ENCODE measurements at regions not wholly inside any gene's neighbourhood (a gene's known extent, or its start where the extent isn't known, plus 50 kb on each side); places are given as distances from the start of the nearest gene placed in this dataset.
A peak's percentile ranks its signal among the peaks of the same experiment; 100 is the strongest.
"Not testable (repeated sequence)": the region's sequence is repeated elsewhere in the genome, so short reads cannot be mapped to it uniquely, and the experiment has no call there.

DNA sequence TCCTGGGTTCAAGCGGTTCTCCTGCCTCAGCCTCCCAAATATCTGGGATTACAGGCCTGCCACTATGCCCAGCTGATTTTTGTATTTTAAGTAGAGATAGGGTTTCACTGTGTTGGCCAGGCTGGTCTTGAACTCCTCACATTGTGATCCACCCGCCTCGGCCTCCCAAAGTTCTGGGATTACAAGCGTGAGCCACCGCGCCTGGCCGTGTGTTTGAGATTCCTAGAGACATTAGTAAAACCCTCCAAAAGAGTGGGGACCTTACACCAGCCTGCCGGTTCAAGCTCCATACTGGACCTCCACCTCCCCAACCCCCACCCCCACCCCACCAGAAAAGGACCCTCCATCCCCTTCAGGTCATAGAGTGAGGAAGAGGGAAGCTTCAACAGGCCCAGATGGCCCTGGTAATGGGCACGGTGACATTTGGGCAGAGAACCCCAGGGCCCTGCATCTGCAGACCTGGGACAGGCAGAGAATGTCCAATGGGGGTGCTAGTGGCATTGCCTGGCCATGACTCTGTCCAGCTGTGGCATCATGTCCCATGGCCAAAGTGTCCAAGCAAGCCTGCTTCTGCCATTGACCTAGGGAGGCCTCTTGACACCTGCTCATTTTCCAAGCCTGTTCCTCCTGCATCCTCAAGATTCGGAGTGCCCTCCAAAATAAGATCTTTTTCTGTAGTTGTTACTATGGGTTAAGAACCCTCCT lies 108.9 kb upstream of the KLF13 start:
- peak; percentile 1 for DNase-seq (ENCODE audit: low spot score)

DNA sequence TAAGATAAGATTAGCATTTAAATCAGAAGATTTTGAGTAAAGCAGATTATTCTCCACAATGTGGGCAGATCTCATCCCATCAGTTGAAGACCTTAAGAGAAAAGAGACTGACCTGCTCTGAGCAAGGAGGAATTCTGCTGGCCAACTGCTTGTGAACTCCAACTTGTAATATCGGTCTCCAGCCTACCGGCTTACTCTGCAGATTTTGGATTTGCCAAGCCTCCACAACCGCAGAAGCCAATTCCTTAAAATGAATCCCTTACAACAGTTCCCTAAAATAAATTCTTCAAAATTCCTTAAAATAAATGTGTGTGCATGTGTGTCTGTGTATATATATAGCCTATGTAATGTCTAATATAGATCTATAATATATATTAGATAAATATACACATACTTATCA lies 107.4 kb upstream of the KLF13 start:
- peak; percentile 1 for DNase-seq (ENCODE audit: low spot score)

DNA sequence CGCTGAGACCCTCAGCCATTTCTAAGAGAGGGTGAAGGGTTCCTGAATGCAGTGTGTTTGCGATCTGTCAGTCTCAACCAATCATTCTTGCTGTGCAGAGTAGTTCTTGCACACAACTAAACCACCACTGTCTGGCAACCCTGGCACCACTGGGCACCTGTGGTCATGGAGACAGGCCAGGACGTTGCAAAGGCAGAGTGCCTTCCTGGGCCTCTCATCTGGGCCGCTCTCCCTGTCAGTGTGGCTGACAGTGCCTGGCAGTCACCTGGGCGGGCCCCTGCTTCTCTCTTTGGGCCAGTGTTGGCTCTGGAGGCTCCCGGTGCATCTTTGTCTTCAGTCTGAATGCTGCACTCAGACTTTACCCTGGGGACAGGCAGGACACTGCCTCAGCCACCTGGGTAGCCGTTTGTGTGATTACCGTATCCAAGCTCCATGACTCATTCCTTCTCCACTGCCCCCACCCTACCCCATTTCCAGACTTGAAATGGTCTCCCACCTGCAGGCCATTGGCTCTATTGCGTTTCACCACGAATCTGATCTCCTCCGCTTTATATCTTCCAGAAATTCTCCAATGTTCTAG lies 104.6 kb upstream of the KLF13 start:
- no peak for DNase-seq (ENCODE audit: low spot score)

DNA sequence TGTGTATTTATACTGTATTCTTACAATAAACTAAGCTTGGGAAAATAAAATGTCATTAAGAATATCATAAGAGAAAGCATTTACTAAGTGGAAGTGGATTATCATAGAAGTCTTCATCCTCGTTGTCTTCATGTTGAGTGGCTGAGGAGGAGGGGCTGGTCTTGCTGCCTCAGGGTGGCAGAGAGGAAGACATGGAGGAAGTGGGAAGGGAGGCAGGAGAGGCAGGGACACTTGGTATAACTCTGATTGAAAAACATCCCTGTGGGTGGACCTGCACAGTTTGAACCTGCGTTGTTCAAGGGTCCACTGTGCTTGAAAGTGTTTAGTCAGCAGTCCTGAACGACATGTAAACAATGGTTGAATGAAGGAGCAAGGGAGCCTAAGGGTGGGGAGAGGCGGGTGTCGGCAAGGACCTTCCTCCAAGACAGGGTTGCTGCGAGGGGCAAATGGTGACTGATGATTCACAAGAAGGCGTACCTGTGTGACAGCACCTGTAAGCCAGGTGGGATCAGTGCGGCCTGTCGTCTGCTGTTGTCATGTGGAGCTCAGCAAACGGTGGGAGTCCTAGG lies 103.8 kb upstream of the KLF13 start:
- DNase-seq (ENCODE audit: low spot score) = no peak

DNA sequence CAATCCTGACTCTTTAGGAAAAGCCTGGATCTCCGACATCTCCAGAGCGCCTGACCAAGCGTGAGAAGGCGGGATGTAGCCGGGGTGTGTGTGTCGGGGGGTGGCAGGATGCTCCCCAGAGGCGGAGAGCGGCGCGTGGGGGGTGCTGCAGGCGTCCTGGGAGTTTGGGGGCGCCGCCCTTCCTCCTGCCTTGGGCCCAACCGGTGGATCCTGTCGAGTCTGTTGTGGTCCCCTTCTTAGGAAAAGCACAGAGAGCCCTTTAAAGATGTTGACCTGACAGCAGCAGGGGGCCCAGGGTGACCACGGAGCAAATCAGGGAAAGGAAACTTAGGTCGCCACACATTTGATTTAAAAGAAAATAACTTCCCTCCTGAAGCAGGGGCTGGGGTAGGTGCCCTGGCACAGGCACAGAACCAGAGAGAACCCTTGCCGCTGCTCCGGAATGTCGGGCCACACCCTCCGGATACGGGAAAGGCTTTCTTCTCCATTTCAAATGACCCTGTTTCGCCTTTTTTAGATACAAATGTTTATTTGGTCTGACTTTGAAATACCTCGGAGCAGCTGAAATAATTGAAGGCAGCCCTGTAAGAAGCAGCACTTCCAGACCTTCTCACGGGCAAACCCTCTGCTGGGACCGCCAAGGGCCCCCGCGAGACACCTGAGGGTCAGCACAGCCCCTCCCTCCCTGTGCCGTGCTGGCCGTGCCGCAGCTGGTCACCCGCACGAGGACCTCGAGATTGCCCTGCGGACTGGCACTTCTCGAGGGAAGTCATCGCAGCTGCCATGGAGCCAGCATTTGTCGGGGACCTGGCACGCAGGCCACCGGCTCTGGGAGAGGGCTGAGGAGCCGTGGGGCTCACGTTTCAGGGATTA lies 102.9 kb upstream of the KLF13 start:
- no peak for DNase-seq (ENCODE audit: low spot score)

DNA sequence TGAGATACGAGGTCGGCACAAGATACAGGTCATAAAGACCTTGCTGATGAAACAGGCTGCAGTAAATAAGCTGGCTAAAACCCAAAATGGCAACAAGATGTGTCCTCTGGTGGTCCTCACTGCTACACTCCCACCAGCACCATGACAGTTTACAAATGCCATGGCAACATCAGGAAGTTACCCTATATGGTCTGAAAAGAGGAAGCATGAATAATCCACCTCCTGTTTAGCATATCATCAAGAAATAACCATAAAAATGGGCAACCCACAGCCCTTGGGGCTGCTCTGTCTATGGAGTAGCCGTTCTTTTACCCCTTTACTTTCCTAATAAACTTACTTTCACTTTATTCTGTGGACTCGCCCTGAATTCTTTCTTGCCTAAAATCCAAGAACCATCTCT lies 102.0 kb upstream of the KLF13 start:
- not testable (repeated sequence) for DNase-seq (ENCODE audit: low spot score)

DNA sequence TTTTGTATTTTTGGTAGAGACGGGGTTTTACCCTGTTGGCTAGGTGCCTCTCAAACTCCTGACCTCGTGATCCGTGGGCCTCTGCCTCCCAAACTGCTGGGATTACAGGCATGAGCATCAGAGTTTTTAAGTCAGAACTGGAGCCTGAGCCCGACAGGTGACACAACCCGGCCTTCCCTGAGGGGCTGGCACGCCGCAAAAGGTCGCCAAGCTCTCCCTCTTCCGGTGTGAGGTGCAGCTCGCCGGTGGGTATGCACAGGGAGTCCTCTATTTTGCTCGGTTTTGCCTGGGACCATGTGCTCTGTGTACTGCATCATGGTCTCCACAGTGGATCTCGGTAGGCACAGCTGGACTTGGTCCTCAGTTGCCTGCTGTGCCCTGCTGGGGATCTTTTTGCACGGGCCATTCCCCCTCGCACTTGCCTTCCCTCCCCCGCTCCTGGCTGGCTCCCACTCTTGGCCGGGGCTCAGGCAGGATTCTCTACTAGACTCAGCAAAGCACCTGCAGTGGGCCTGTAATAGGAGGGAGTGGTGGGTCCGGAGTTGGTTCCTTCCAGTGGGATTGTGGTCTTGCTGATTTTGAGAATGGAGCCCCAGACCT lies 101.2 kb upstream of the KLF13 start:
- no peak for DNase-seq (ENCODE audit: low spot score)

DNA sequence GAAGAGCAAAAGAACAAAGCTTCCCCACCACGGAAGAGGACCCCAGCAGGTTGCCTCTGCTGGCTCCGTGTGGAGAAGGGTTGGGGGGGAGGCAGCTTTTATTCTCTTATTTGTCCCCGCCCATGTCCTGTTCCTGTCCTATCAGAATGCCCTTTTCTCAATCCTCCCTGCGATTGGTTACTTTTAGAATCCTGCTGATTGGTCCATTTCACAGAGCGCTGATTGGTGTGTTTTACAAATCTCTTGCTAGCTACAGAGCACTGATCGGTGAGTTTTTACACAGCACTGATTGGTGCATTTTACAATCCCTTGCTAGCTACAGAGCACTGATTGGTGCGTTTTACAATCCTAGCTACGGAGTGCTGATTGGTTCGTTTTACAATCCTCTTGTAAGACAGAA lies 100.6 kb upstream of the KLF13 start:
- DNase-seq (ENCODE audit: low spot score) = no peak

DNA sequence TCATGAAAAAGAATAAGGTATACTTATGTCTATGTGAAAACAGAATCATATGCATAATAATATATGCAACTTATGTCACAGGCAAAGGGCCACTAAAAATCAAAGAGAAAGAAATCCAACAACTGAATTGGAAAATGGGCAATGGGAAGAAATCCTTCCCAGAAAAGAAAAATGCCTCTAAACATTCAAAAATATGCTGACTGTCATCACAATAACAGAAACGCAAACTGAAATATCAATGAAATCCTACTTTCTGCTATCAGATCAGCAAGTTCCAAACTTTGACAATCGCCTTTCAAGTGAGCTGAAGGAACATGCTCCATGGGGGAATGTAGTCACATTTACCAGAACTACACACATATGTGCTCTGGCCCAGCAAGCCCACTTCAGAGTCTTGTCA lies 99.4 kb upstream of the KLF13 start:
- no peak for DNase-seq (ENCODE audit: low spot score)

DNA sequence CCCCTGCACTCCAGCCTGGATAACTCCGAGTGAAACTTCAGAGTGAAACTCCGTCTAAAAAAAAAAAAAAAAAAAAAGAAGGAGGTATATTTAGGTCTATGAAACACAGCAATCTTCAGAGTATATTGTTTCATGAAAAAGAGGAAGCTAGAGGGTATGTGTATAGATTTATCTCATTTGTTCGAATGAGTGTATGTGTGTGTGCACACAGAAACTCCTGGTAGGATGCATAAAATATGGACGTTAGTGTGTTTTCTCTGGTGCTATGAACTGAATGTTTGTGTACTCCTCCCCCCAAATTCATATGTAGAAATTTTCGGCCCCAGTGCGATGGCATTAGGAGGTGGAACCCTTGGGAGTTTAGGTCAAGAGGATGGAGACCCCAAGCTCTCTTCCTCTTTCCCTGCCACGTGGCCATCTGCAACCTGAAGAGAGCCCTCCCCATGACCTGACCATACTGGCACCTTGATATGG lies 98.6 kb upstream of the KLF13 start:
- no peak for DNase-seq (ENCODE audit: low spot score)

DNA sequence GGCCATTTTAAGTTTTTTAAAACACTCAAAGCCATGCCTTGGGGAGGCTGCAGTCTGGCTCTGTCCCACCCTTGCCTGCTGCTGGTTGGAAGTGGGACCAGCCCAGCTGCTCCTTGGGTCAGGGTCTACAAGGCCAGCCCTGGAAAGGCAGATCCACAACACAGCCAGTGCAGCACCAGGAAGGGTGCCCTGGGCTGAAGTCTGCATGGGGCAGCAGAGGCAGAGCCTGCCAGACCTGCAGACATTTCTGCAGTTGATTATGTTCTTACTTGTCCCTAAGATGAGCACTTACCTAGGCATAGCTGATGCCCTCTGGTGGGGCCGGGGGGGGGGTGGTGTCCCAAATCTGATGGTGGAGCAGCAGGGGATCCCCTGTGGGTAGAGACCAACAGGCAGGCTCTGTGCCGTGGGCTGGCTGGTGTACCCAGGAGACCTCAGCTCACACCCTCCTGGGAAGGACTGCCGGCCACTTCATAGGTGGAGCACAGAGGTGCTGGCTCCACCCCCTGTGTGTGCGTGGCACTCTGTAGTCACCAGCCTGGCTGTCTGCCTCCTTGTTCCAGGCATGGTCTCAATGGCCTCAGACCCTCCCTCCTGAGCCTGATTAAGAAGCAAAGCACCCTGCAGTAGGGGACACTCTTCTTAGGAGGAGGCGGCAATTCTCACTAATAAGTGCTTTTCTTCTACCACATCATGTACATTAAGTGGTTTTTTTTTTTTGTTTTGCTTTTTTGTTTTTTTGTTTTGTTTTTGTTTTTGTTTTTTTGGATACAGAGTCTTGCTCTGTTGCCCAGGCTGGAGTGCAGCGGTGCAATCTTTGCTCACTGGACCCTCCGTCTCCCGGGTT lies 97.4 kb upstream of the KLF13 start:
- DNase-seq (ENCODE audit: low spot score) = peak; percentile 13

DNA sequence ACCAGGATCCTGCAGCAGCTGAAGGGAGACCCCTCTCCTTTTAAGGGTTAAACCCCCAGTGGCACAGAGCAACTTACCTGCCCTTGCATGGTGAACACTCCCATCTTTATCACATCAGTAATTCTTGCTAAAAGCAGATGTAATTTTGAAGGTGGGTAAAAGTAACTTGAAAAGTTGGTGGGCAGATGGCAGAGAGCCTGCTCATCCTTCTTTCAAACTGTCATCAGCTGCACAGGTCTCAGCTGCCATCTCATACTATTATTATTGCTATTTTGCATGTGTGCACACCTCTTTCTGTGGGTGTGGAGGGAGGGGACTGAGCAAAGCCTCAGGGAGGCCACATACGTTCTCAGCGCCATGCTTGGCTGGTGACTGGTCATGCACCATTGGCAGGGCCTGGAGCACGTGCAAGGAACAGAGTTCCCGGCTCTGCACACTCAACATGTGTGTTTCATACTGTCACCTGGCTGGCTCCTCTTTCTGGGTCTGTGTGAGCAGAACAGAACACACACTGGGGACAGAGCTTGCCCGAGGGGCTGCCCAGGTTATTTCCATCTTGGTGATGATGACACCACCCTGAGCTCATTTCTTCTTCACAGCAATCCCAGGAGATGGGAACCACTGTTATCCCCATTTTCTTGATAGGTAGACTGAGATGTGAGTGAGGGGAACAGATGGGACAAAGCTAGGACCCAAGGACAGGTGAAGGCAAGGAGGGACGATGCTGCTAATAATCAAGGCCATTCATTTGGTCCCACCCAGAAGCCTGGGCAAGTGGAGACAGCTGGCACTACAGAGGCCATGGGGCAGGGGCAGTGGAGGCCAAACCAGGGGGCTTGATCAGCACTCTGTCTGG lies 95.8 kb upstream of the KLF13 start:
- peak; percentile 1 for DNase-seq (ENCODE audit: low spot score)

DNA sequence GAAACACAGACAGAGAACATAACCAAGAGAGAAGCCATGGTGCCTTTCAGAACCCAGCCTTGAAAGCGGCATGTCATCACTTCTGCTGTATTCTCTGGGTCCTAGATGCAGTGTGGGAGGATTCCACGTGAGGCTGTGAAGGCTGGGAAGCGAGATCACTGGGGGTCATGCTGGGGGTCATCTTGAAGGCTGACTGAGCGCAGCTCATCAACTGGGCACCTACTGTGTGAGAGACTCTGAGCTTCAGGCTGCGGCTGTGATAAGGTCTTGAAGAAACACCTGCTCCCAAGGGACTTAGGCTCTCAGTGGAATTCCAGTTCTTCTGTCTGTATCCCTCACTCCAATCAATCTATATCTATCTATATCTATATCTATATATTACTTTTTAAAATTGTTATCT lies 91.8 kb upstream of the KLF13 start:
- DNase-seq (ENCODE audit: low spot score) = no peak

DNA sequence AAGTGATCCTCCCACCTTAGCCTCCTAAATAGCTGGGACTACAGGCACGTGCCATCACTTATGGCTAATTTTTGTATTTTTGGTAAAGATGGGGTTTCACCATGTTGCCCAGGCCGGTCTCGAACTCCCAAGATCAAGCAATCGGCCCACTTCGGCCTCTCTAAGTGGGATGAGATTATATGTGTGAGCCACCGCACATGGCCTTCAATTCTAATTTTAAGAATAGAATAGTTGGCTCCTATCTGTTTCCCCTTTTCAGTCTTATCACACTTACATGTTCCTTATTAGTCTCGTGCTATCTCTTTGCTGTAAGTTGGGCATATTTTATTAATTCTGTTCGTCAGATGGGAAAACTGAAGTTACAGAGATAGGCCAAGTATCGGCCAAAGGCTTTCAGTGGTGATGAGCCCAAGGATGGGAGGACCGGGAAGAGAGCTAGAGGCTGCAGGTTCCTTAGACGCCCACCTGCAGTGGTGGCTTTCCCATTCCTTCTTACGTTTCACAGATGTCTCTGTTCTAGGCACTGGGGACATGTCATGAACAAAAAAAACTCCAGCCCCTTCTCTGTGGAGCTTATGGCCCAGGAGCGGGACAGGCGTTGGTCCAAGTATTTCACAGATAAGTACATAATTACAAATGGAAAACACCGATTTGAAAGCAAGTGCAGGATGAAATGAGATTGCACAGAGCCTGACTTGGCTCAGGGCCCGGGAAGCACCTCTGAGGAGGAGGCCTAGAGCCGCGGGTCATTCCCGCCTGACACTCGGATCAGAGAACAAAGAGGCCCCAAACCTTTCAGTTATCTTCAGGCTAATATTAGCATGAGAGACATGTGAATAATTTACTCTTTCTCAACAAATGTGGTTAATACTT lies 91.1 kb upstream of the KLF13 start:
- no peak for DNase-seq (ENCODE audit: low spot score)

DNA sequence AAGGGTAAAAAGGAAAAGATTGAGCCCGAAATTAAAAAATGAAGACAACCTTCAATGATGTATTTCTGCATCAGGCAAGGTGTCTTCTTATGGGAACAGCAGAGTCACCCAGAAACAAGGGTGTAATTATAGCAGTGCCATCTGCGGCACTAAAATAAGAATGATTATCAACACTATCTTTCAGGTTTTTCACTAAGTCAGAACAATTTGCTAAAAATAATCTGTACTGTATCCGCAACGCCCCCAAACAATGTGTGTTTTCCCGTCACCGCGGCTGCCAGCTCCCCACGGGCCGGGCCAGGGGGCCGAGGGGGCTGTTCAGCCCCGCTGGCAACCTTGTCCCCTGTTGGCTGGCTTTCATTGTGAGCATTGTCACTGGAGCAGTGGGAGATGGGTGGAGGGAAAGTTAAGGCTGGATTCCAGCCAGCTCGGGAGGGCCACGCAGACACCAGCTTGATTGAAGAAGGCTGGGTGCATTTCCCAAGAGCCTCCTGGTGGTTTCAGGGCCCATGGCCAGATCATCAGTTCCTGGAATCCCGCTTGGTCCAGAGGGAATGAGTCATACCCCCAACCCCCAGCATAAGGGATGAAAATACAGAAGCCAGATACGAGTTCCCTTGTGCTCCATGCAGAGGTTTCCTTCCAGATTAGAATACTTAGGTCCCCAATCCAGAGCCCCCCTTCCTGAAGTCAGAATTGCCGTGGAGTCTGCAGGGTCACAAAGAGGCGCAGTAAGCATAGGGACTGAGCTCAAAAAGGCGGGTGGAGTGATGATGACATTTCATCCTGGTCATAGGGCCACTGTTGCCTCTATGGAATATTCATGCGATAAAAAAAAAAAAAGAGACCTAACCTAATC lies 90.2 kb upstream of the KLF13 start:
- DNase-seq (ENCODE audit: low spot score) = peak; percentile 87

DNA sequence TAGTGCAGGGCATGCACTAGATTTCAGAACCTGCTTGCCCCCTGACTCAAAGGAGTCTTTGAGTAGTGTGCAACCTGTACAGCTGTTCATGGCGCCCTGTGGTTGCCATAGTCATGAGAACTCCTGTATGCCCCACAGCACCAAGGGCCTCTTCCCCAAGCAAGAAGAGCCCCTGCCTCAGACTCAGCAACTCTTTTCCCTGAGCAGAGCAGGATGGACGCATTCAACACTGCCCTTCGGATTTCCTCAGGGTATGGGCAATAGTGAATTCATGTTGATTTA lies 89.7 kb upstream of the KLF13 start:
- no peak for DNase-seq (ENCODE audit: low spot score)

DNA sequence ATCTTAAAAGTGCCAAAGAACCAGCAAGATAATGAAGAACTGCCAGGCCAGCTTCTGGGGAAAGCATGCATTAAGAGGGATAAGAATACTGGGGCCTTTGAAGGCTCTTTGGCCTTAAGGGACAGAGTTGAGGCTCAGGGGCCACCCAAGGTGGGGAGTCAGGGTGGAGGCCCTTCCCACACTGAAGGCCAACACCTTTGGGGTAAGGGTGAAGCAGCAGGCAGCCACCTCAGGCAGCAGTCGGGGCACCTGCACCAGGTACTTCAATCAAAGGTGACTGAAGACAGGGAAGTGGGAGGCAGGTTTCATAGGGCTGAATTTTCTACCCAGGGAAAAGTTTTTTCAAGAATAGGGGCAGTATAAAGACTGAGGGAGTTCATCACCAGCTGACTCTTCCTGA lies 87.7 kb upstream of the KLF13 start:
- no peak for DNase-seq (ENCODE audit: low spot score)

DNA sequence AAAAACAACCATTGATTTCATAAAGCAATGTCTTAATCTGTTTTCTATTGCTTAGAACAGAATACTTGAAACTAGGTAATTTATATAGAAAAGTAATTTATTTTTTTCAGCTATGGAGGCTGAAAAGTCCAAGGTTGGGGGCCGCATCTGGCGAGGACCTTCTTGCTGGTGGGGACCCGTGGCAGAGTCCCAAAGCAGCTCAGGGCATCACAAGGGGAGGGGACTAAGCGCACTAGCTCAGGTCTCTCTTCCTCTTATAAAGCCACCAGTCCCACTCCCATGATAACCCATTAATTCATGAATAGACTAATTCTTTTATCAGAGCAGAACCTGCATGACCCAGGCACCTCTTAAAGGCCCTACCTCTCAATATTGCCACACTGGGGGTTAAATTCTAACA lies 87.2 kb upstream of the KLF13 start:
- DNase-seq (ENCODE audit: low spot score) = no peak
